SU-DHL-6 (cell line): ENCODE measurements at regions not wholly inside any gene's neighbourhood (a gene's known extent, or its start where the extent isn't known, plus 50 kb on each side); places are given as distances from the start of the nearest gene placed in this dataset.

Experiments used
- EZH2phosphoT487 ChIP-seq: fragments of 200-600 bp; sonication (generic), shearing (Covaris generic); conservative IDR thresholded peaks from 2 replicates; pipeline ENCODE4 v1.6.1; 2018; ENCODE audit warnings: mild to moderate bottlenecking, antibody characterized with exemption, low read length, moderate library complexity, mixed read lengths
- TF ChIP-seq, protein P1 (sequence below): fragments of 200-600 bp; sonication (generic); IDR thresholded peaks from one replicate; pipeline ENCODE4 v1.5.1; 2017; ENCODE audit warnings: antibody characterized with exemption, mild to moderate bottlenecking, low read length, moderate library complexity; ENCODE audit not compliant: insufficient read depth, poor library complexity, severe bottlenecking

DNA sequence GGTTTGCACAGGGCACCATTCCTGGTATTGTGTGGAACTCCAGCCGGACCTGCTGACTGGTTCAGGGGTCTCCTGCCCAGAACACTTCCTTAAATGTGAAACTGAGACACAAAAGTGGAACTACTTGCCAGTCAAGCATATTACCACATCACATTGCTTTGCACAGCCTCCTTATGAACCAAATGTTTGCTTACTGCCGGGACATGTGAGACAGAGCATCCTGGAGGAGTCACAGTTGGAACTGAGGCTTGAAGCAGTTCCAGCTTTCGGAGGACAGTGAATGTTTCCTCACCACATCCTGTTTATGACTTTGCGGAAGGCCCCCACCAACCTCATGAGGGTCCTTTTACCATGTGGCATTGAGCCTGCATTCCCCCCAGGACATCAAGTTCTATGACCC is 105.8 kb upstream of the ARHGAP42 start:
- TF ChIP-seq, protein P1, sequence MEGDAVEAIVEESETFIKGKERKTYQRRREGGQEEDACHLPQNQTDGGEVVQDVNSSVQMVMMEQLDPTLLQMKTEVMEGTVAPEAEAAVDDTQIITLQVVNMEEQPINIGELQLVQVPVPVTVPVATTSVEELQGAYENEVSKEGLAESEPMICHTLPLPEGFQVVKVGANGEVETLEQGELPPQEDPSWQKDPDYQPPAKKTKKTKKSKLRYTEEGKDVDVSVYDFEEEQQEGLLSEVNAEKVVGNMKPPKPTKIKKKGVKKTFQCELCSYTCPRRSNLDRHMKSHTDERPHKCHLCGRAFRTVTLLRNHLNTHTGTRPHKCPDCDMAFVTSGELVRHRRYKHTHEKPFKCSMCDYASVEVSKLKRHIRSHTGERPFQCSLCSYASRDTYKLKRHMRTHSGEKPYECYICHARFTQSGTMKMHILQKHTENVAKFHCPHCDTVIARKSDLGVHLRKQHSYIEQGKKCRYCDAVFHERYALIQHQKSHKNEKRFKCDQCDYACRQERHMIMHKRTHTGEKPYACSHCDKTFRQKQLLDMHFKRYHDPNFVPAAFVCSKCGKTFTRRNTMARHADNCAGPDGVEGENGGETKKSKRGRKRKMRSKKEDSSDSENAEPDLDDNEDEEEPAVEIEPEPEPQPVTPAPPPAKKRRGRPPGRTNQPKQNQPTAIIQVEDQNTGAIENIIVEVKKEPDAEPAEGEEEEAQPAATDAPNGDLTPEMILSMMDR = no peak
- TF ChIP-seq EZH2phosphoT487 = no peak
